VCaP (cell line): ENCODE measurements at regions not wholly inside any gene's neighbourhood (a gene's known extent, or its start where the extent isn't known, plus 50 kb on each side); places are given as distances from the start of the nearest gene placed in this dataset.

Experiments used
- H3K27ac ChIP-seq: fragments of 450-650 bp; 2 replicates; pipeline ENCODE4 v1.5.1; 2017
- CTCF ChIP-seq: fragments of 450-650 bp; conservative IDR thresholded peaks from 2 replicates; pipeline ENCODE4 v1.5.1; 2017; ENCODE audit warnings: mild to moderate bottlenecking, moderate library complexity

GRCh38 chr9:30771163-30771708 lies 1613.2 kb upstream of the ACO1 start:
- TF ChIP-seq CTCF: no peak
- no peak overlapping the region for H3K27ac ChIP-seq

- no peak overlapping the region for H3K27ac ChIP-seq
- no peak for TF ChIP-seq CTCF
Measured at GRCh38 chr9:30771760-30772159, 1612.7 kb upstream of the ACO1 start.

GRCh38 chr9:30773427-30773826 lies 1611.0 kb upstream of the ACO1 start:
- TF ChIP-seq CTCF: no peak
- H3K27ac ChIP-seq: no peak overlapping the region

- peak; percentile 29; the same call in 1 of the 2 replicates for TF ChIP-seq CTCF
Measured at GRCh38 chr9:30774326-30774725, 1610.1 kb upstream of the ACO1 start.

GRCh38 chr9:30775236-30775635 lies 1609.2 kb upstream of the ACO1 start:
- no peak overlapping the region for H3K27ac ChIP-seq
- TF ChIP-seq CTCF: no peak

More at GRCh38 chr9:30774326-30774725, 1610.1 kb upstream of the ACO1 start:
- H3K27ac ChIP-seq: no peak overlapping the region

GRCh38 chr9:30796764-30797163 lies 1587.7 kb upstream of the ACO1 start:
- TF ChIP-seq CTCF: no peak

GRCh38 chr9:30799527-30800101 lies 1584.8 kb upstream of the ACO1 start:
- H3K27ac ChIP-seq: no peak overlapping the region
- TF ChIP-seq CTCF: no peak

More at GRCh38 chr9:30796764-30797163, 1587.7 kb upstream of the ACO1 start:
- no peak overlapping the region for H3K27ac ChIP-seq
